Loucy (cell line): ENCODE measurements at regions not wholly inside any gene's neighbourhood (a gene's known extent, or its start where the extent isn't known, plus 50 kb on each side); places are given as distances from the start of the nearest gene placed in this dataset.

Experiments
- H2AFZ ChIP-seq: fragments of 200-600 bp; sonication (generic); 2 replicates; pipeline ENCODE4 v1.6.0; 2016; ENCODE audit warnings: antibody characterized with exemption, mild to moderate bottlenecking, low read length, moderate library complexity
- H3F3A ChIP-seq: fragments of 200-600 bp; 2 replicates; pipeline ENCODE4 v1.6.0; 2016; ENCODE audit warnings: antibody characterized with exemption, low read depth, mild to moderate bottlenecking
- H3K27me3 ChIP-seq: fragments of 200-600 bp; sonication (generic); 2 replicates; pipeline ENCODE4 v1.6.1; 2014; ENCODE audit warnings: low read length, mild to moderate bottlenecking; ENCODE audit not compliant: insufficient read depth, poor library complexity, severe bottlenecking
- H3K36me3 ChIP-seq: fragments of 200-600 bp; sonication (generic); 2 replicates; pipeline ENCODE4 v1.6.1; 2016; ENCODE audit warnings: low read length; ENCODE audit not compliant: insufficient read depth
- H3K4me1 ChIP-seq: fragments of 200-600 bp; sonication (generic); 2 replicates; pipeline ENCODE4 v1.5.1; 2014; ENCODE audit warnings: low read length, mild to moderate bottlenecking; ENCODE audit not compliant: insufficient read depth, poor library complexity, severe bottlenecking
- H3K4me2 ChIP-seq: fragments of 200-600 bp; sonication (generic); 2 replicates; pipeline ENCODE4 v1.6.0; 2014; ENCODE audit warnings: antibody characterized with exemption, low read length, low read depth, mild to moderate bottlenecking; ENCODE audit not compliant: poor library complexity, severe bottlenecking
- H3K4me3 ChIP-seq: fragments of 200-600 bp; sonication (generic); 2 replicates; pipeline ENCODE4 v1.5.1; 2014; ENCODE audit warnings: low read length, mild to moderate bottlenecking, mixed read lengths; ENCODE audit not compliant: poor library complexity, severe bottlenecking
- H3K79me2 ChIP-seq: fragments of 200-600 bp; sonication (generic); 2 replicates; pipeline ENCODE4 v1.6.1; 2014; ENCODE audit warnings: low read length; ENCODE audit not compliant: insufficient read depth
- H3K9ac ChIP-seq: fragments of 200-600 bp; sonication (generic); 2 replicates; pipeline ENCODE4 v1.6.0; 2014; ENCODE audit warnings: mild to moderate bottlenecking, low read depth, low read length, moderate library complexity; ENCODE audit not compliant: poor library complexity, severe bottlenecking
- H3K9me2 ChIP-seq: fragments of 200-600 bp; sonication (generic); replicated peaks from 2 replicates; pipeline ENCODE4 v1.6.1; 2016; ENCODE audit warnings: low read depth, low read length, mixed read lengths
- H3K9me3 ChIP-seq: fragments of 200-600 bp; sonication (generic); 2 replicates; pipeline ENCODE4 v1.6.1; 2014; ENCODE audit warnings: mild to moderate bottlenecking, antibody characterized with exemption, low read length, low read depth; ENCODE audit not compliant: insufficient read depth
- H4K20me1 ChIP-seq: fragments of 200-600 bp; sonication (generic); 2 replicates; pipeline ENCODE4 v1.6.0; 2014; ENCODE audit warnings: antibody characterized with exemption, low read length, mild to moderate bottlenecking; ENCODE audit not compliant: insufficient read depth, poor library complexity, severe bottlenecking
- EZH2phosphoT487 ChIP-seq: fragments of 200-600 bp; IDR thresholded peaks from 2 replicates; pipeline ENCODE4 v1.6.1; 2018; ENCODE audit warnings: antibody characterized with exemption, mild to moderate bottlenecking, moderate library complexity, borderline replicate concordance
- TF ChIP-seq, protein P1 (sequence below): fragments of 200-600 bp; sonication (generic); conservative IDR thresholded peaks from 2 replicates; pipeline ENCODE4 v1.5.1; 2014; ENCODE audit warnings: mild to moderate bottlenecking, antibody characterized with exemption, low read length

DNA sequence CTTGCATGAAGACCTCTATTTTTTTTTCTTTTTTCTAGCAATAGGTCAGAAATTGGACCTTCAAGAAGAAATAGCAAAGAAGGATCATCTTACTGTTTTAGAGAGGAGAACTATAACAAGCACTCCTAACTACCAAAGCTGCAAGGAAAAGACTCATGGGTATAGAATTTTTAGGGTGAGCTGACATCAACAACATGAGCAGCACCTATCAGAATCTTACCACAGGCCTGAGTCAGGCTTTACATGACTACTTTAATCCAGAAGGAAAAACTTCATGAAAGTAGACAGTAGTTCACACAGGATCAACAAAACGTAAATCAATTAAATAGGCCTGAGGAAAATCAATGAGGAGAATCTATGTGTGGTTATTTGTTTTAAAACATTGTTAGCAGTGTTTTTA, 130.5 kb downstream of the FAM76B start:
- 0 out of 2 replicates have a peak, but pooled peaks cover 4% of the 10 kb centered on the region for H3K9me3 ChIP-seq
- H3K9me2 ChIP-seq: no peaks in the 10 kb centered on the region
- H3K4me3 ChIP-seq: no peak overlapping the region
- no peaks in the 10 kb centered on the region for H3K27me3 ChIP-seq
- no peaks in the 10 kb centered on the region for H3K36me3 ChIP-seq
- TF ChIP-seq, protein P1, sequence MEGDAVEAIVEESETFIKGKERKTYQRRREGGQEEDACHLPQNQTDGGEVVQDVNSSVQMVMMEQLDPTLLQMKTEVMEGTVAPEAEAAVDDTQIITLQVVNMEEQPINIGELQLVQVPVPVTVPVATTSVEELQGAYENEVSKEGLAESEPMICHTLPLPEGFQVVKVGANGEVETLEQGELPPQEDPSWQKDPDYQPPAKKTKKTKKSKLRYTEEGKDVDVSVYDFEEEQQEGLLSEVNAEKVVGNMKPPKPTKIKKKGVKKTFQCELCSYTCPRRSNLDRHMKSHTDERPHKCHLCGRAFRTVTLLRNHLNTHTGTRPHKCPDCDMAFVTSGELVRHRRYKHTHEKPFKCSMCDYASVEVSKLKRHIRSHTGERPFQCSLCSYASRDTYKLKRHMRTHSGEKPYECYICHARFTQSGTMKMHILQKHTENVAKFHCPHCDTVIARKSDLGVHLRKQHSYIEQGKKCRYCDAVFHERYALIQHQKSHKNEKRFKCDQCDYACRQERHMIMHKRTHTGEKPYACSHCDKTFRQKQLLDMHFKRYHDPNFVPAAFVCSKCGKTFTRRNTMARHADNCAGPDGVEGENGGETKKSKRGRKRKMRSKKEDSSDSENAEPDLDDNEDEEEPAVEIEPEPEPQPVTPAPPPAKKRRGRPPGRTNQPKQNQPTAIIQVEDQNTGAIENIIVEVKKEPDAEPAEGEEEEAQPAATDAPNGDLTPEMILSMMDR: no peak
- no peak for TF ChIP-seq EZH2phosphoT487
- 0 out of 2 replicates have a peak, but pooled peaks cover 9% of the 10 kb centered on the region for H3F3A ChIP-seq
- no peaks in the 10 kb centered on the region for H4K20me1 ChIP-seq
- peaks cover 10% of the 10 kb centered on the region for H3K4me1 ChIP-seq
- no peak overlapping the region for H3K9ac ChIP-seq
- no peak overlapping the region for H2AFZ ChIP-seq
- no peak overlapping the region for H3K4me2 ChIP-seq
- no peaks in the 10 kb centered on the region for H3K79me2 ChIP-seq

DNA sequence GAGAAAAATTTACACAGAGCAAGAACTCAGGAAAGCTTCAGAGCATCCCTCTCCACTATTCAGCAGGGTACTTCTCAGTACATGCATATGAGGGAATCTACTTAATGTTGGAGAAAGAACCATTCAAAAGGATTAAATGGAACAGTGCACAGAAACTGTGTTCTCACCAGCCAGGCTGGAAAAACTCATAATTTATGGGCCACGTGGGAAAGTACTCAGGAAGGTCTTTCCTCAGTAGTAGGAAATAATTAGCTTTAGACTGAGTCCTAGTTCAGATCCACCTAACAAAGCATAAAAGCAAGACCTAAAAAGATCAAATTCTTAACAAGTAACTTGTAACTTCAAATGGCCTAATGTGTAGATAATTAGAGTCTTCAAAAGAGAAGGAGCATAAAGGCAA, 134.0 kb downstream of the FAM76B start:
- Histone ChIP-seq H3K27me3 (no peaks in the 10 kb centered on the region), H3K4me1 (peaks cover 10% of the 10 kb centered on the region), H4K20me1 (no peaks in the 10 kb centered on the region), H3K36me3 (no peaks in the 10 kb centered on the region), H3K9ac (no peak overlapping the region), H3K9me3 (no peaks in the 10 kb centered on the region), H2AFZ (no peak overlapping the region), H3K9me2 (no peaks in the 10 kb centered on the region), H3K4me3 (no peak overlapping the region), H3K4me2 (no peak overlapping the region), H3F3A (0 out of 2 replicates have a peak, but pooled peaks cover 5% of the 10 kb centered on the region), H3K79me2 (no peaks in the 10 kb centered on the region)
- no peak for TF ChIP-seq EZH2phosphoT487
- TF ChIP-seq, protein P1: no peak

DNA sequence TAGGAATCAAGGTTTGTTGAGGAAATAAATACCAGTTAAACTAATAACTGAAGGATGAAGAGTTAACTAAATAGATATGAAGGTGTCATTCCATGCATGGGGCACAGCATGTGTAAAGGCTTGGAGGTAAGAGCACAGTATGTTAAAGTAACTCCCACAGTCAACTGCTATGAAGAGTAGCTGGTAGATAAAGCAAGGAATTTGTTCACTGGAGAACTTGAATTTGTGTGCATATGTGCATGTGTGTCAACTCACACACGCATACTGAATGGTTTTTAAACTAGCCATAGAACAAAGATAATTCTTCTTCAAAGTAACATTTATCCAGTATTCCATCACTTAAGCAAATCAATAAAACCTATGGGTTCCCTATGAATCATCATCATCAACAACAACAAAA, 135.9 kb downstream of the FAM76B start:
- Histone ChIP-seq H3K27me3 (no peaks in the 10 kb centered on the region), H3K4me1 (no peaks in the 10 kb centered on the region), H3K79me2 (no peaks in the 10 kb centered on the region), H3K4me2 (no peak overlapping the region), H3F3A (no peaks in the 10 kb centered on the region), H3K9ac (no peak overlapping the region), H4K20me1 (no peaks in the 10 kb centered on the region), H3K36me3 (no peaks in the 10 kb centered on the region), H3K9me3 (no peaks in the 10 kb centered on the region), H2AFZ (no peak overlapping the region), H3K9me2 (no peaks in the 10 kb centered on the region), H3K4me3 (no peak overlapping the region)
- TF ChIP-seq EZH2phosphoT487: no peak
- TF ChIP-seq, protein P1: no peak
